ENCODE measurements at regions not wholly inside any gene's neighbourhood (a gene's known extent, or its start where the extent isn't known, plus 50 kb on each side); places are given as distances from the start of the nearest gene placed in this dataset.
"Not testable (repeated sequence)": the region's sequence is repeated elsewhere in the genome, so short reads cannot be mapped to it uniquely, and the experiment has no call there.

DNA sequence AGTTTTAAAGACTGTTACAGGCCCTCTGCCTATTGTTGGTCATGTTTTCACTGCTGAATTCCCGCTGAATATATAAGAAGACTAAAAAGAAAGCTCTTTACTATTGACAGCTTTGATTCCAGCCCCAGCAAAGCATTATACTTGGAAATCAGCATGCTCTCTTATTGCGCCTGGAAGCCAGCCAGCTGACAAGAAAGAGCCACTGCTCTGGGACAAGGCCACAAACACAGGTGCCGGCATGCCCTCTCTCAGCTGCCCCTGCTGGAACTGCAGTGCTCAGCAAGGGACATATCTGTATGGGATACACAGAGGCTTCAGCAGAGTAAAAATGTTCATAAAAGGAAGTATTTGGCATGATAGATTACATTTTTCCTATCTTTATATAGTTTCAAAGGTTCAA is 523.9 kb downstream of the ADRA2A start:
- no peak for DNase-seq

DNA sequence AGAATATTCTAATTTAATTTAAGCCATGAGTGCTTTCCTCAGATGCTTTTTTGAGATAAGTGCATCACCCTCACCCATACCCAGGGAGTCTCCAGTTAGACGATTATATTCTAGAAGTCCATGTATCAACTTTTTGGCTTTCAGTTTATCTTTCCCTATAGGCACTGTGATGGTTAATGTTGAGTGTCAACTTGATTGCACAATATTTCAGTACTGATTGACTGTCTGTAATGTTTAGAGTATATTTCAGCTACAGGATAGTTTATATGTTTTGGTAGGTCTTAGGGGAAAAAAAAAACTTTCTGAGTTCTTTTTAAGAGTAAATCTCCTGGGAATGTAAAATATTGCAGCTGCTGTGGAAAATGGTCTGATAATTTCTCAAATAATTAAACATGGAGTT is 535.4 kb downstream of the ADRA2A start:
- no peak for DNase-seq

DNA sequence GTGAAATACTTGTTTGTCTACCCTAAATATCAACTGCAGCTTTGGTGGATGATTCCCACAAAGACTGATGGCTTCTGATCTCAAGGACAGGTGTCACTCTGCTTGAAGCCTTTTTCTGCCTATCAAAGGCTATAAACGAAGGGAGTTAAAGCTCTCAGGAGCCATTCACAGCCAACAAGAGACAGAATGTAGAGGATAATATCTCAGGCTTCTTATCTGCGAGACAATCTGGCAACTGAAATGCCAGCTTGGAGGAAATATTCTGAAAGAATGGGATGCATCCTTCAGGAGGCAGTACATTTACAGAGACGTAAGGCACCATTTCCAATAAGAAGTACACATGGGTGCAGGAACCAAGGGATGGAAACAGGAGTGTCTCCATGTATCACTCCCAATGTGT is 549.4 kb downstream of the GPAM start:
- no peak for DNase-seq

DNA sequence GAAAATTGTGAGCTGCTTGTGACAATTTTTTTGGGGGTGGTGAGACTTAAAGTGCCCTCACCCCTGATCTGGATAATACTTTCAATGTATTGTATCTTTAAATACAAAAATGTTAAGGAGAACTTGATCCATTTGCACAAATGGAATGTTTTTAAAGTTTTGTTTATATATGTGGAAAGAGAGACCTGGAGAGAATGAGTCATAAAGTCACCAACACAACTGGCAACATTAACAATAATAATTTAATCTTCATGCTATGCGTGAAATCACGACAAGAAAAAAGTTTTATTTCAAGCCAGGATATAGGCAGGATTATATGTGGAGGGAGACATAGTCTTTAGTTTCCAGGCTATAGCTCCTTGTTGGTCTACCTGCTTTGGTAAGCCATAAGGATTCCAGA is 537.5 kb downstream of the GPAM start:
- DNase-seq, result no peak

DNA sequence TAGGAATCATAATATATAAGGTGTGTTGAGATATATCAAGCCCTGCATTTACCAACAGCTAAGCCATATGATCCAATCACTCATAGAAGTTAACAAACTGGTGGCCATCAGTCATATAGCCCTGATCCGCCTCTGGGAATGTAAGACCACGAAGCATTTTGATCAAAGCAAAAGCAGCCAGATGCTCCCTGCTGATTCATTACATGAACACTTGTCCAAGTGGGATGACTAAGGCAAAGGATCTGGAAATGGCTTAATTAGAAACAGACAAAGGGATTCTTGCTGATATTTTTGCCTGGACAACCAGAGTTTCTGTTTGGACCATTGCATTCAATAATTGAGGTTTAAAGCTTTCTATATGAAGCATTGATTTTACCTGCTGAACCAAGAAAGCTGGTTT is 535.5 kb downstream of the GPAM start:
- no peak for DNase-seq

DNA sequence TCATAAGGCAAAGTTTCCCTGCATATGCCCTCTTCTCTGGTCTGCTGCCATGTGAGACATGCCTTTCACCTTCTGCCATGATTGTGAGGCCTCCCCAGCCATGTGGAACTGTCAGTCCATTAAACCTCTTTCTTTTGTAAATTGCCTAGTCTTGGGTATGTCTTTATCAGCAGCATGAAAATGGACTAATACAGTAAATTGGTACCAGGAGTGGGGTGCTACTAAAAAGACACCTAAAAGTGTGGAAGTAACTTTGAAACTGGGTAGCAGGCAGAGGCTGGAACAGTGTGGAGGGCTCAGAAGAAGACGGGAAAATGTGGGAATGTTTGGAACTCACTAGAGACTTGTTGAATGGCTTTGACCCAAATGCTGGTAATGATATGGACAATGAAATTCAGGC is 534.5 kb downstream of the GPAM start:
- not testable (repeated sequence) for DNase-seq

DNA sequence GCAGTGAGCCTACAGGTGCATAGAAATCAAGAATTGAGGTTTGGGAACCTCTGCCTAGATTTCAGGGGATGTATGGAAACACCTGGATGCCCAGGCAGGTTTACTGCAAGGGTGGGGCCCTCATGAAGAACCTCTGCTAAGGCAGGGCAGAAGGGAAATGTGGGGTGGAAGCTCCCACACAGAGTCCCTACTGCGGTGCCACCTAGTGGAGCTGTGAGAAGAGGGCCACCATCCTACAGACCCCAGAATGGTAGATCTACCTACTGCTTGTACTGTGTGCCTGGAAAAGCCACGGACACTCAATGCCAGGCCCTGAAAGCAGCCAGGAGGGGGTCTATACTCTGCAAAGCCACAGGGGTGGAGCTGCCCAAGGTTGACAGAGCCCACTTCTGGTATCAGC is 533.5 kb downstream of the GPAM start:
- DNase-seq, result no peak

DNA sequence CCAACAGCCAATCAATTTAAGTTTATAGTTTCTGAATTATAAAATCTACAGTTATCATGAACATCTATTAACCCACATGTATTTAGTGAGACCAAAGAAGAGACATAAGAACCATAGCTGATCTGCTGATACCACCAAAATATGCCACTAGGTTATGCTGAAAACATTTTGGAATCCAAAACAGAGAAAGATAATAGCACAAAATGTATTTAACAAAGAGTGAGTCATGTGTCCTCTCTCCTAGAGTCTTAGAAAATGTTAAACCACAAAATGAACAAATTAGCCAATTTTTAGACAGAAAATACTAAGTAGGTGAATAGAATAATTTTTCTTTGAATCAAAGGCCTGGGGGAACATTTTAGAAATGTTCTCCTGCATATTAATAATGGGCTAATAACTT is 527.5 kb downstream of the GPAM start:
- DNase-seq, result no peak

DNA sequence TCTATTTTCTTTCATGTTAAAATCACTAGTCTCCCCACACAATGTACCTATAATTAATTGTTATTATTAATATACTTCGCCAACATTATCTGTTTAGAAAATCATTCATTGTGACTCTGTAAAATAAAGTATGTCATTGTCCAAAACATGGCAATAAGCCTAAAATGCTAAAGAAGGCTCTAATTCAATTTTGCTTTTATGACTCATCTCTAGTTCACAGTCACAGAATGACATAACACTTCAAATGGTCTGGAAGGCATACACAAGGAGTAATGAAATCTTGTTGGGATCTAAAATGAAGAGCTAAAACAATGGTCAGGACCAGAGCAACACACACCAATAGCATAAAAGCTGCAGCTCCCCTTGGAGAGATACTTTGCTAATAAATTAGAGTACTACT is 505.8 kb downstream of the GPAM start:
- no peak for DNase-seq

DNA sequence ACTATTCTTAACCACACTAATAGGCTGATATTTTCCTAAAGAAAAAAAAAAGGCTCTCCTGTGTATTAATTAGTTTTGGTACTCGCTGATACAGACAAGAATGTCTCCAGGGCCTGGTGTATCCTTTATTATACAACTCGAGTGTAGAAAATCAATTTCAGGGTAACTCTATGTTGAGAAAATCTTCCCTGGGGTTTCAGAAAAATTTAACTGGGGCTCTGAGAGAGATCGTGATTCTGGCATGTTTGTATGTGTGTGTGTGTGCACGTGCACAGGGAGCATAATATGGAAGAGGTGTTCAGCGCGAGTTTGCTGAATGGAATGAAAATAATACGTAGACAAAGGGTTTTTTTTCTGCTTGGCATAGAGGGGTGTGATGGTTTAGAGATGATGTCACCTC is 496.8 kb downstream of the GPAM start:
- DNase-seq, result no peak

DNA sequence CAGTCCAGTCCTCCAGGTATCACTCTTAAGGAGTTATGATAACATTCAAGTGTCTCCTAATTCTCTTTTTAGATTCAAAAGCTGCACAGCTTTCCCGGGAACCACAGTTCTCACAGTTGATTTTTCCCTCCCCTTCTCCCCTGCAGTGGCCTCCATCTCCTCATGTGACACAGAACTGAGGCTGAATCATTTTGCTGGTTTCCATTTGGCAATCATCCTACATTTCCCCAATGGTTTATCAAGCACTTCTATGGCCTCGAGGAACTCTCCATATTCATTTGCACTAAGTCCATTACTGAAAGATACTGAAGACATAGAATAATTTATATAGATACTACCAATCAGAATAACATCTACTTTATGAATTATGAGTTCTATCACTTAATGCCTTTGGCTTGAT is 484.9 kb downstream of the GPAM start:
- no peak for DNase-seq

DNA sequence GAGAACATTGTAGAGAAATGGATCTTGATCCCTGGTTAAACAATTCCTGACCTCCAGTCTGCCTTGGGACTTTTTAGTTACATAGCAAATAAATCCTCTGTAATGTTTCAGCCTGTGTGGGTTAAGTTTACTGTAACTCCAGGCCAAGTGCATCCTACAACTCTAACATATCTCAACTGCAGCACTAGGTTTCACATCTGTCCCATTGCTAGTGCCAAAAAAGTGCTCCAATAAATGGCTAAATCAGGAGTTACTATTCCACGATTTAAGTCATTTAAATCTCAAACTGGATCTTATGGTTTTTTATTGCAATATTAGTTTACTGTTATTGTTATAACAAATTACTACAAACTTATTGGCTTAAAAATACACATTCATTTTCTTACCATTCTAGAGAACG is 479.6 kb downstream of the GPAM start:
- no peak for DNase-seq

DNA sequence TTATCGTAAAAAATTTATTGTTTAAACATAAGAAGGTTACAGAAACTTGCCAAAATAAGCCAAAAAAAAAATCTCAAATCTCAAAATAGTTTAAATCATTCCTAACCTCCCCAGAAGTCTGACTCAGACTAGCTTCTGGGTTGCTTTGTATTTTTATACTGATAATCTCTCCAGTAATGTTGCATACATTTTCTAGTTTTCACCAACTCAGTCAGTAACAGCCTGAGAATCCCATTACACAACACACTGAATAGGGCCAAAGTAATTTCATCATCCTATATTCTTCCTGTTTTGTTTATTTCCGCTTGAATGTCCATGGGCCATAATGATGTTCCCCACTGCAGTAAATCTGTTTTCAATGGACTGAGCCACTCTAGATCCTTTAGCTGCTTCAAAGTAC is 478.5 kb downstream of the GPAM start:
- DNase-seq, result no peak

DNA sequence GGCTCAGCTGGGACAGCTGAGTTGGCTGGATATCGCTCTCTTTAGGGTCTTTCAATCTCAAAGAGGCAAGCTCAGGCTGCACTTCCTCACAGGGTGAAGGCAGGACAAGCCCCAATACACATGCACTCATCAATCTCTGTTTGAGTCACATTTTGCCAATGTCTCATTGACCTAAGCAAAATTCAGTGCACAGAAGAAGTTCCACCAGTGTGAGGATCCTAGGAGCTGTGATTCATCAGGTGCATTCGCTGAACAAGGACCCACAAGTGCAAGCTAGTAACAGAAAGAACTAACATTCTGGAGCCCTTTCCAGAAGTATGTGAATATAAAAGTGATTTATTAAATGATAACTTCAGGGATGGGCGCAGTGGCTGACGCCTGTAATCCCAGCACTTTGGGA is 477.2 kb downstream of the GPAM start:
- no peak for DNase-seq

DNA sequence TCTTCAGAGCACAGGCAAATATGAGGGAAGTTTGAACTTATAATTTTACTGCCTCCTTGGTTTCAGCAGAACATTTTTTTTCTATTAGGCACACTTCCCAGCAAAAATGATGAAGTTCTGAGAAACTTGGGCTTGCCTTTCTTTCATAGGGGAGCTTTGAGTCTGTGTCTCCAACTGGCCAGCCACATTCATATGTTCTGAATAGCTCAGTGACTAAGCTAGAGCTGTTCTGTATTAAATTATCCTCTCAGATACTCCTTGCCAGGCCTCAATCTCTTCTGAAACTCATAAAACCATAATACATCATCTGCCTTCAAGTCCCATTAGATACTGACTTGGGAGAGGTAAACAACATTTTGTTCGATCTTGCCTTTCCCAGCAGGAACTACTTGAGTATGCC is 476.5 kb downstream of the GPAM start:
- DNase-seq, result no peak

DNA sequence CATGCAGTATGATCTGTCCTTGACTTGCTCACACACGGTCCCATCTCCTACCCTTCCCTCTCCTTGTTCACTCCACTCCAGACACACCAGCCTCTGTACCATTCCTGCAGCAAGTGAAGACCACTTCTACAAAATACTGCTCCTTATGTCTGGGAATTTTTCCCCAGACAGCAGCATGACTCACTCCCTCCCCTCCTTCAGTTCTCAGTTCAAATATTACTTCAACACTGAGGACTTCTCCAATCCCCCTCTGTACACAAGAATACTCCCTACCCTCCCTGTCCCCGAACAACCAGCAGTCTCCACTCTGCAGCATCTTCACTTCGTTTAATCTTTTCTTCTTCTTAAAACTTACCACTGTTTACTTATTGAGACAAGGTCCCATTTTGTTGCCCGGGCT is 474.0 kb downstream of the GPAM start:
- no peak for DNase-seq

DNA sequence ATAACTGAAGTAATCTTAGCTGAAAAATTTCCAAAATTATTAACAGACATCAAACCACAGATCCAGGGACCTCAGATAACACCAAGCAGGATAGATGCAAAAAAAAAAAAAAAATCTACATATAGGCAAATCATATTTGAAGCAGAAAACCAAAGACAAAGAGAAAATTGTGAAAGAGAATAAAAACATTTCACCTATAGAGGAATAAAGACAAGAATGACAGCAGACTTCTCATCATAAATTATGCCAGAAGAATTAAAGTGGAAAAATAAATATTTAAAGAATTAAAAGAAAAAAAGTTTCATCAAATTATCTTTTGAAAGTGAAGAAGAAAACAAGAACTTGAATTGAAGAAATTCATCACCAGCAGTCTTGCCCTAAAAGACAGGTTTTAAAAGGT is 467.5 kb downstream of the GPAM start:
- no peak for DNase-seq

DNA sequence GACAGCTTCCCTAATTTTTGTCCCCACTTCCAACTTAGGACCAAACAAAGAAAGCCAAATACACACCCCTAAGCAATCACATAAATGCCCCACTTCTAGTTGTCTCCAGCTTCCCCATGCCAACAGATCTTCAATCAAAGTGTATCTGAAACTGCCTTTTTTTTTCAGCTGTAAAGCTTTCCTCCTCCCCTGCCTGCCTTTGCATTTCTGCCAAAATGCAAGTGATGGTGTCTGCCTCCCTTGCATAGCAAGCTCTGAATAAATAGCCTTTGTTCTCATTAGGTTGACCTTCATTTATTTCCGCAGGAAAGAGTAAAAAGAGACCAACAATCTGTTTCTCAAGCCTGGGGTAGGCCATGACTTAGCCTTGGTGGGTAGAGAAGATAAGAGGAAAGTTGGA is 459.4 kb downstream of the GPAM start:
- DNase-seq, result no peak

DNA sequence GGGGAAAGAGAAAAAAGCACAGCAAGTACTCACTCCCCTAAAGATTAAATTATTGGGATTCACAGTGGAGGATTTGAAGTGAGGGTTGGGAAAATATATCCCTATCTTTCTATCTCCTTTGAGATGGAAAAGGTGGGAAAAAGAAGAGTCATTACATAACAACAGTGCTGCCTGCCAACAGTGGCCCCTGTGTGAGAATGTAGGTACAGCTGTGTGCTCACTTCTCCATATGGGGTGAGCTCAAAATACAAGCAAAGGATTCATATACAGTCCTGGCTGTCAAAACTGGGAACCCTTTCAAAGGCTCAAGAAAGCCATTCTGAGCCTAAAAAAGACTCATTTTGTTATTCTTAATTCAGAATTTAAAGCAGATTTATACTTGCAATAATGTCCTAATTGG is 458.5 kb downstream of the GPAM start:
- DNase-seq, result no peak

DNA sequence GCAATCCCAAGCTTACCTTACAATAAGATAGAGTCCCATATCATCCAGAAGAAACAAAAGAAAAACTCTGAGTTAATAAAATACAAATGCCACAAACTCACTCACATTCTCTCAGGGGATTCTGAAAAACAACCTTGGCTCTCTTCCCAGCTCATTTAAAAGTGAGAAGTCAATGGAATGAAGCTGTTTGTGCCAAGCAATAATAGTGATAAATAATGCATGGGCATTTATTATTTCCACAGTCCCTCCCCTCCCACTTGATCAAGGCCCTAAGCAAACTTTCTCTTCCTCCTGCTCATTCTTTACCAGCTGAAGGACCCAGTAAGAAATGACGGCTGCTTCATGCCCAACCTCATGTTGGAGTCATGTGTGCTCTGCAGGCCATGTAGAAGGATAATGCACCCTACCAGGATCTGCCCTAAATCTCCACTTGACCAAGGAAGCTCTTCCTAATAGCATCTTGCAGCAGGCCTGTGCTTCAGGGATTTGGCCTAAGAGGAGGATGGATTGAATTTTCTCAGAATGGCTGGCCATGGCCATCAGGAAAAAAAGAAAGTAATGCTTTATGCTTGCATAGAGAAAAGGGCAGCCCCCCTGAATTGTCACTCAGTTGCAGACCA is 451.3 kb downstream of the GPAM start:
- no peak for DNase-seq

DNA sequence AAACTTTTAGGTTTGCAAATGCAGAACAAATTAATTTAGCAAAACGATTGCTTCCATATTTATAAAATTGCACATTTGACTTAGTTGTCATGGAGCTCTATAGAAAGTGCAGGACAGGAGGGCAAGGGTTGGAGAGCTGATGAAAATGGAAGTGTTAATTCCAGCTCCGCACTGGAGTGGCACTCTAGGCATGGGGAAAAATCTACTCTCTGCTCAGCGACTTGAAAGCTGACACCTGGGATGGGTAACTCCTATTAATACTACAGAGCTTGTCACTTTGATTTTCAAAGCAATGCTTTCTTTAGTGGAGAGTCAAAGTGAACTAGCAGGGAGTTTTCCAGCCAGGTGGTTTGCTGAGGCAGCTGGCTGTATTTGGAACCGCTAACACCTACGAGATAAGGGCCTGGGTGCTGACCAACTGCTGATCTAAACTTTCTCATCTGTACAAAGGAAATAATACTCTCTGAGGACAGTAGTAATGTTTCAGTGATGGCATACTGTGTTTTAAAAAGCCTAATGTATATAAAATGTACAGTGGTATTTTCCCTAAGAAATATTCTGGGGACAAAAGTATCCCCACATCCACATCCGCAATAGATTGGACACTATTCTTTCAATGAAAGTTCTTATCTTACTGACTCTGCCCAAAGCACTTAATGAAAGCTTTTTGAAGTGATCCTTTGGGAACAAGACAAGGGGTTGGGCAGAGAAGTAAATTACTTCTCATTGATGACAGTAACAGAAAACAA is 444.3 kb downstream of the GPAM start:
- DNase-seq, result no peak

DNA sequence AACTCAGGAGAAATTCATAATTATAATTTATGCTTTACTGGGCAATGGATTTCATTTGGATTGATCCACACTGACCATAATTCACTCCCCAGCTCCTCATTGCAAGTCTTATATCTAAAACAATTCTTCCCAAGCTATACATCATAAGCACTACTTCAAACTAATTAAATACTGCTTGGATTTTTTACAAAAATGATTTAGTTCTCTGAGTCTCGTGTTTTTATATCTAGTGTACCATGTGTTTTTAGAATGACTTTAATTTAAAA is 443.8 kb downstream of the GPAM start:
- DNase-seq, result no peak

DNA sequence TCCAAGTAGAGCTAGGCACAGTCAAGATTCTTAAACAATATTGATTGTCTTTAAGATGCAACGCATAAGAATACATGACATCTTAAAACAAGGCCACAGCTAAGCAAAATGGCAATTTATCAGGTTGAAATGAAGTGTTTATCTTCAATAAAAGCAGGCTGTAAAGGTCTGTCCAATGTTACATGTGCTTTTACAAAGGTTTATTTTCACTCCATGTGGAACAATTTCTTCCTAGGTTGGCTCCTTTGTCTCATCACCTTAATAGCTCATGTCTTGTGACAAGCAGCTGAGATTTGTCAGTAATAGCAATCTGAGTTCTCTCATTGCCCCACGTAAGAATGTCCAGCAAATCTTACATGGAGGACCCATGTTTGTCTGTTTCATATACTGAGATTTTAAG is 437.6 kb downstream of the GPAM start:
- DNase-seq, result no peak

DNA sequence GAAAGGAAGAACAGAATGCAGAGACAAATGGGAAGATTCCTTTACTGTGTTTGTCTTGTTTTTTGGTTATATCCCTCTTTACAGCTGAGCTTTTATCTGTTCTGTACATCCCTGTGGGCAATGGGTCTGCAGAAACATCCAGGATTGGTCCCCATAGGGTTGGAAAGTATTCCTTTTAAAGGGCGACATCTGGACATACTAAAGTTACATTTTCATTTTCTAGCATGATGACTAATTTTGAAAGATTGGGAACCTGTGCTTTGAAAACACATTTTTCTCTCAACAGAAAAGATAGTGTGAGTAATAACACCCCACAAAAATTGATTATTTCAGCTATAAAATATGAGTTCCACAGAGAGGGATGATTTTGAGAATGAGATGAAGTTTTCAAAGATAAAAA is 435.8 kb downstream of the GPAM start:
- DNase-seq, result no peak

DNA sequence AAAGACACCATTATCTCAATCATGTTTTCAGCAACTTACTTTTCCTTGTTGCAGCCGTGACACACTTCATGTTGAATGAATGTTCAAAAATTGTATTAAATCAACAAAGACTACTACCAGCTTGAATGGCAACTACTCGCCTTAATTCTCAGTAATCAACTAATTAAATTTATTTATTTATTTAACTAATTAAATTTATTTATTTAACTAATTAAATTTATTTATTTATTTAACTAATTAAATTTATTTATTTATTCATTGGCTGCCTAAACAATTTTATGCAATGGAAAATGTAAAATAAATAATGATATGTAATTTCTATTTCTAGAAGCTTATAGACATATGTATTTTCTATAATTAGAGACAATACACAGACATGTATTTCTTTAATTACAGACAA is 435.4 kb downstream of the GPAM start:
- DNase-seq, result no peak
